ENCODE measurements at regions not wholly inside any gene's neighbourhood (a gene's known extent, or its start where the extent isn't known, plus 50 kb on each side); places are given as distances from the start of the nearest gene placed in this dataset.

DNA sequence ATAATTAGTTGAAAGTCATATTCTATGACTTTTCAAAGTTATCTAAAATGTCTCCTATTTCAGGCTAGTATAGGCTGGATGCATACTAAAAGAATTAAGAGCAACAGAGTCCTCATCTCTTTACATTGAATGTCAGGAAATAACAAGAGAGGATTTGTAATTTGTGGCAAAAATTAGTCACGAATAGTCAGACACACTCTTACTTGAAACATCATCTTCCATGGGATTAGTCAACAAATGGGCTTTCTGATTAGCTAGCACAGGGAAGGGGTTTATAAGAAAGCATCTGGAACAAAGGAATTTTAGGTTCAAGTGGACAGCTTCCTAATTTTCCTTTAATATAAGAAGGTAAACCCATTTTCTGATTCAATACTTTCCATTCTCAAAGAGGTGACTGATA is 330.3 kb upstream of the MEX3C start (continued):
- TF ChIP-seq NFIC (IDR thresholded peaks at IDR 0.05; ENCODE audit: borderline replicate concordance) = no peak

DNA sequence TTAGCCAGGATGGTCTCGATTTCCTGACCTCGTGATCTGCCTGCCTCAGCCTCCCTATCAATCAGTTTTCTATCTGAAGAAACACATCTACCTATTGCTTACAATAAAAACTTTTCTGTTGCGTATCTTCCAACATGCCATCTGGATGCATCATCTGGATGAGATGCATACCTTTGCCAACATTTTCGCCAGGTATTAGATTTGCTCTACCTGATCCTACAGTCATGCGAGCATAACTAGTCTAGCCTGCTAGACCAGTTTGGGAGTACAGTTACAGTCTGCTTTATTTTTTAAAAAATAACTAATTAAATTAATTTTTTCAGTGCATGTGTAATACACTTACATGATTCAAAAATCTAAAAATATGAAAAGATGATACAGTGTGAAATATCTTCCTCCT is 334.0 kb upstream of the MEX3C start:
- no peak overlapping the region for H3K27ac ChIP-seq (ENCODE audit: low read depth in 2 of 2, low read length in 1 of 2)

DNA sequence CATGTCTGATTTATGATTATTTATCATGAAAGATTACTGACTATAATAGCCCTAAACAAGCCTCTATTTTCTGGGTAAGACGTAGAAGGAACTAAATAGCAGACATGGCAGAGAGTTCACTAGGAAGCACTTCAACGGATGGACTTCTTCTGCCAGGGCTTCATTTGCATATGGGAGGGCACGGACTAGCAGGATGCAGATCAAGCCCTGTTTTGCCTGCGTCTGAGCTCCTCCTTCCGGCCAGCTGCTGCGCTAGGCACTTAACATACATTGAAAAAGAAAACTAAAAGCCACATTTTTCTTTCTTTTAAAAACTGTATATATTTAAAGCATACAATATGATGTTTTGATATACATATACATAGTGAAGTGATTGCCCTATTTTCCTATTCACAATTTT is 340.0 kb upstream of the MEX3C start:
- Histone ChIP-seq H3K4me1 (ENCODE audit: control insufficient read depth in 1 of 2, insufficient read depth in 2 of 2, low read depth in 1 of 2, low read length in 1 of 2) (no peaks in the 10 kb centered on the region; a peak in 1 of 4 replicates), H4K20me1 (ENCODE audit: insufficient read depth) (no peaks in the 10 kb centered on the region), H3K79me2 (ENCODE audit: insufficient read depth) (no peaks in the 10 kb centered on the region), H3K36me3 (replicated peaks in 1 of 2; ENCODE audit: control insufficient read depth in 1 of 2, insufficient read depth in 2 of 2, low read length in 1 of 2) (no peaks in the 10 kb centered on the region), H3K9me3 (no peaks in the 10 kb centered on the region), H3K9ac (no peak overlapping the region), H3K9me2 (no peaks in the 10 kb centered on the region), H3K4me3 (ENCODE audit: low read depth in 2 of 2, low read length in 1 of 2) (no peak overlapping the region), H3K27me3 (ENCODE audit: insufficient read depth) (no peaks in the 10 kb centered on the region), H3K27ac (ENCODE audit: low read depth in 2 of 2, low read length in 1 of 2) (no peak overlapping the region), H2AFZ (ENCODE audit: low read depth) (no peak overlapping the region), H3F3A (replicated peaks; ENCODE audit: insufficient read depth) (no peaks in the 10 kb centered on the region), H3K4me2 (no peak overlapping the region)
- ChIA-PET POLR2A (no interaction called here), CTCF (interaction anchor here (2.9 kb wide), 1 partner anchor 426 kb away, joined by 11 read pairs; no protein-coding TSS in a partner anchor)
- 8% methylated on average over 6 of the region's 6 CpGs for WGBS (ENCODE audit: low lambda C conversion rate)
- DNase-seq = peak; percentile 50
- TF ChIP-seq, protein P1, sequence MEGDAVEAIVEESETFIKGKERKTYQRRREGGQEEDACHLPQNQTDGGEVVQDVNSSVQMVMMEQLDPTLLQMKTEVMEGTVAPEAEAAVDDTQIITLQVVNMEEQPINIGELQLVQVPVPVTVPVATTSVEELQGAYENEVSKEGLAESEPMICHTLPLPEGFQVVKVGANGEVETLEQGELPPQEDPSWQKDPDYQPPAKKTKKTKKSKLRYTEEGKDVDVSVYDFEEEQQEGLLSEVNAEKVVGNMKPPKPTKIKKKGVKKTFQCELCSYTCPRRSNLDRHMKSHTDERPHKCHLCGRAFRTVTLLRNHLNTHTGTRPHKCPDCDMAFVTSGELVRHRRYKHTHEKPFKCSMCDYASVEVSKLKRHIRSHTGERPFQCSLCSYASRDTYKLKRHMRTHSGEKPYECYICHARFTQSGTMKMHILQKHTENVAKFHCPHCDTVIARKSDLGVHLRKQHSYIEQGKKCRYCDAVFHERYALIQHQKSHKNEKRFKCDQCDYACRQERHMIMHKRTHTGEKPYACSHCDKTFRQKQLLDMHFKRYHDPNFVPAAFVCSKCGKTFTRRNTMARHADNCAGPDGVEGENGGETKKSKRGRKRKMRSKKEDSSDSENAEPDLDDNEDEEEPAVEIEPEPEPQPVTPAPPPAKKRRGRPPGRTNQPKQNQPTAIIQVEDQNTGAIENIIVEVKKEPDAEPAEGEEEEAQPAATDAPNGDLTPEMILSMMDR (IDR thresholded peaks at IDR 0.05) = peak; percentile 48
- TF ChIP-seq FOXJ3 (CRISPR knock-in tag; IDR thresholded peaks at IDR 0.05) (no peak), NFIC (IDR thresholded peaks at IDR 0.05; ENCODE audit: borderline replicate concordance) (no peak), RAD21 (IDR thresholded peaks at IDR 0.05; ENCODE audit: low read length) (peak; percentile 69), SMC3 (IDR thresholded peaks at IDR 0.05; ENCODE audit: low read depth, low read length) (peak; percentile 45)

More for the DNA sequence above, 334.0 kb upstream of the MEX3C start:
- H3K9me3 ChIP-seq = no peaks in the 10 kb centered on the region
- no peaks in the 10 kb centered on the region for H3K4me1 ChIP-seq (ENCODE audit: control insufficient read depth in 1 of 2, insufficient read depth in 2 of 2, low read depth in 1 of 2, low read length in 1 of 2)
- H3K4me3 ChIP-seq (ENCODE audit: low read depth in 2 of 2, low read length in 1 of 2) = no peak overlapping the region
- H3K4me2 ChIP-seq = no peak overlapping the region
- 78% methylated on average over 5 of the region's 5 CpGs for WGBS (ENCODE audit: low lambda C conversion rate)
- no peaks in the 10 kb centered on the region for H3K27me3 ChIP-seq (ENCODE audit: insufficient read depth)
- H4K20me1 ChIP-seq (ENCODE audit: insufficient read depth) = no peaks in the 10 kb centered on the region
- POLR2A ChIA-PET = no interaction called here
- CTCF ChIA-PET = no interaction called here
- H3F3A ChIP-seq (replicated peaks; ENCODE audit: insufficient read depth) = no peaks in the 10 kb centered on the region
- no peak overlapping the region for H2AFZ ChIP-seq (ENCODE audit: low read depth)
- no peaks in the 10 kb centered on the region for H3K36me3 ChIP-seq (replicated peaks in 1 of 2; ENCODE audit: control insufficient read depth in 1 of 2, insufficient read depth in 2 of 2, low read length in 1 of 2)
- no peaks in the 10 kb centered on the region for H3K79me2 ChIP-seq (ENCODE audit: insufficient read depth)
- no peaks in the 10 kb centered on the region for H3K9me2 ChIP-seq
- no peak for TF ChIP-seq RAD21 (IDR thresholded peaks at IDR 0.05; ENCODE audit: low read length)
- TF ChIP-seq, protein P2, sequence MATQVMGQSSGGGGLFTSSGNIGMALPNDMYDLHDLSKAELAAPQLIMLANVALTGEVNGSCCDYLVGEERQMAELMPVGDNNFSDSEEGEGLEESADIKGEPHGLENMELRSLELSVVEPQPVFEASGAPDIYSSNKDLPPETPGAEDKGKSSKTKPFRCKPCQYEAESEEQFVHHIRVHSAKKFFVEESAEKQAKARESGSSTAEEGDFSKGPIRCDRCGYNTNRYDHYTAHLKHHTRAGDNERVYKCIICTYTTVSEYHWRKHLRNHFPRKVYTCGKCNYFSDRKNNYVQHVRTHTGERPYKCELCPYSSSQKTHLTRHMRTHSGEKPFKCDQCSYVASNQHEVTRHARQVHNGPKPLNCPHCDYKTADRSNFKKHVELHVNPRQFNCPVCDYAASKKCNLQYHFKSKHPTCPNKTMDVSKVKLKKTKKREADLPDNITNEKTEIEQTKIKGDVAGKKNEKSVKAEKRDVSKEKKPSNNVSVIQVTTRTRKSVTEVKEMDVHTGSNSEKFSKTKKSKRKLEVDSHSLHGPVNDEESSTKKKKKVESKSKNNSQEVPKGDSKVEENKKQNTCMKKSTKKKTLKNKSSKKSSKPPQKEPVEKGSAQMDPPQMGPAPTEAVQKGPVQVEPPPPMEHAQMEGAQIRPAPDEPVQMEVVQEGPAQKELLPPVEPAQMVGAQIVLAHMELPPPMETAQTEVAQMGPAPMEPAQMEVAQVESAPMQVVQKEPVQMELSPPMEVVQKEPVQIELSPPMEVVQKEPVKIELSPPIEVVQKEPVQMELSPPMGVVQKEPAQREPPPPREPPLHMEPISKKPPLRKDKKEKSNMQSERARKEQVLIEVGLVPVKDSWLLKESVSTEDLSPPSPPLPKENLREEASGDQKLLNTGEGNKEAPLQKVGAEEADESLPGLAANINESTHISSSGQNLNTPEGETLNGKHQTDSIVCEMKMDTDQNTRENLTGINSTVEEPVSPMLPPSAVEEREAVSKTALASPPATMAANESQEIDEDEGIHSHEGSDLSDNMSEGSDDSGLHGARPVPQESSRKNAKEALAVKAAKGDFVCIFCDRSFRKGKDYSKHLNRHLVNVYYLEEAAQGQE (IDR thresholded peaks at IDR 0.05; ENCODE audit: low read depth, low read length) = no peak
- DNase-seq = no peak
- no peak overlapping the region for H3K9ac ChIP-seq

Data from SK-N-SH (cell line).